ENCODE measurements at regions not wholly inside any gene's neighbourhood (a gene's known extent, or its start where the extent isn't known, plus 50 kb on each side); places are given as distances from the start of the nearest gene placed in this dataset.

GRCh38 chr3:18880691-18881090 is 267.6 kb upstream of the KCNH8 start:
- DNase-seq, result no peak

GRCh38 chr3:18872466-18872865 is 275.8 kb upstream of the KCNH8 start:
- DNase-seq, result no peak

- DNase-seq, result no peak
Measured at GRCh38 chr3:18870642-18871041, 277.7 kb upstream of the KCNH8 start.

GRCh38 chr3:18870074-18870640 is 278.2 kb upstream of the KCNH8 start:
- no peak for DNase-seq

GRCh38 chr3:18868911-18869689 is 279.2 kb upstream of the KCNH8 start:
- no peak for DNase-seq

- no peak for DNase-seq
Measured at GRCh38 chr3:18866899-18867298, 281.4 kb upstream of the KCNH8 start.

- DNase-seq, result no peak
Measured at GRCh38 chr3:18864933-18865731, 283.2 kb upstream of the KCNH8 start.

- DNase-seq, result no peak
Measured at GRCh38 chr3:18862077-18862476, 286.2 kb upstream of the KCNH8 start.

GRCh38 chr3:18861137-18861536 is 287.2 kb upstream of the KCNH8 start:
- no peak for DNase-seq

GRCh38 chr3:18853269-18853668 is 295.0 kb upstream of the KCNH8 start:
- DNase-seq, result no peak

- no peak for DNase-seq
Measured at GRCh38 chr3:18847583-18848197, 300.6 kb upstream of the KCNH8 start.

GRCh38 chr3:18843983-18844382 is 304.3 kb upstream of the KCNH8 start:
- DNase-seq, result no peak

- no peak for DNase-seq
Measured at GRCh38 chr3:18843188-18843587, 305.1 kb upstream of the KCNH8 start.

GRCh38 chr3:18841422-18842343 is 306.6 kb upstream of the KCNH8 start:
- no peak for DNase-seq

- DNase-seq, result no peak
Measured at GRCh38 chr3:18840535-18841137, 307.7 kb upstream of the KCNH8 start.

GRCh38 chr3:18838758-18839157 is 309.6 kb upstream of the KCNH8 start:
- DNase-seq, result no peak

- no peak for DNase-seq
Measured at GRCh38 chr3:18837137-18837755, 311.1 kb upstream of the KCNH8 start.

- DNase-seq, result no peak
Measured at GRCh38 chr3:18835021-18835420, 313.3 kb upstream of the KCNH8 start.

GRCh38 chr3:18830087-18830486 is 318.2 kb upstream of the KCNH8 start:
- no peak for DNase-seq

GRCh38 chr3:18828637-18829036 is 319.7 kb upstream of the KCNH8 start:
- DNase-seq, result no peak

- DNase-seq, result no peak
Measured at GRCh38 chr3:18827664-18828063, 320.6 kb upstream of the KCNH8 start.

Data from GDM1 (cell line).